ENCODE measurements at regions not wholly inside any gene's neighbourhood (a gene's known extent, or its start where the extent isn't known, plus 50 kb on each side); places are given as distances from the start of the nearest gene placed in this dataset.

DNA sequence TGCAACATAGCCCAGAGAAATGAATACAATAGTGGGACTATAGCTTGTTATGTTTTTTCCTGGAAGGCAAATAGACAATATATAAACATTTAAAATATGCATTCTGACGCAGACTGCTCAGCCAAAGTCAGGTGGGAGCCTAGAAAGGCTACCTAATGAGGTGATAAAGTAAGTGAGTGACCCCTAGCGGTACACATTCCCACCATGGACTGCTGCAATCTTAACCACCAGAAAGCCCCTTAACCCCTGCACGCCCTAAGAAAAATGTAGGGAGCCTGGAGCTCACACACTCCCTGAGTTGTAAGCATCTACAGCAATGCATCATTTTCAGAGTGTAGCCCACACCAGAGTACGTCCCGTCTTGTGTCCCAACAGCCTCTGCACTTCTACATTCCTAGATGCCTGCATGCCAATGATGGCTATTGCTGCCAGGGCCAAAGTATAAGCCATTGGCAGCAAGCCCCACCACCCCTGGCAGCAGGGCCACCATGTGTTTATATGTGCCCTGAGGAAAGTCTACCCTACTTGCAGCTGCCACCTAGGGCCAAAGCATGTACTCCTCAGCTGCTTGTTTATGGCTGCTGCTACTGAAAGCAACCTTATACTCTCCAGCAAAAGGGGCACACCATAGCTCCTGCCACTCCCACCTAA lies 127.6 kb downstream of the KIF2B start:
- TF ChIP-seq, protein P1, sequence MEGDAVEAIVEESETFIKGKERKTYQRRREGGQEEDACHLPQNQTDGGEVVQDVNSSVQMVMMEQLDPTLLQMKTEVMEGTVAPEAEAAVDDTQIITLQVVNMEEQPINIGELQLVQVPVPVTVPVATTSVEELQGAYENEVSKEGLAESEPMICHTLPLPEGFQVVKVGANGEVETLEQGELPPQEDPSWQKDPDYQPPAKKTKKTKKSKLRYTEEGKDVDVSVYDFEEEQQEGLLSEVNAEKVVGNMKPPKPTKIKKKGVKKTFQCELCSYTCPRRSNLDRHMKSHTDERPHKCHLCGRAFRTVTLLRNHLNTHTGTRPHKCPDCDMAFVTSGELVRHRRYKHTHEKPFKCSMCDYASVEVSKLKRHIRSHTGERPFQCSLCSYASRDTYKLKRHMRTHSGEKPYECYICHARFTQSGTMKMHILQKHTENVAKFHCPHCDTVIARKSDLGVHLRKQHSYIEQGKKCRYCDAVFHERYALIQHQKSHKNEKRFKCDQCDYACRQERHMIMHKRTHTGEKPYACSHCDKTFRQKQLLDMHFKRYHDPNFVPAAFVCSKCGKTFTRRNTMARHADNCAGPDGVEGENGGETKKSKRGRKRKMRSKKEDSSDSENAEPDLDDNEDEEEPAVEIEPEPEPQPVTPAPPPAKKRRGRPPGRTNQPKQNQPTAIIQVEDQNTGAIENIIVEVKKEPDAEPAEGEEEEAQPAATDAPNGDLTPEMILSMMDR (IDR thresholded peaks at IDR 0.05): no peak
- no peak for TF ChIP-seq POLR2A (IDR thresholded peaks at IDR 0.05)

All from heart left ventricle (tissue), 13 donors.